Epithelial cell of esophagus (primary cell): ENCODE measurements at regions not wholly inside any gene's neighbourhood (a gene's known extent, or its start where the extent isn't known, plus 50 kb on each side); places are given as distances from the start of the nearest gene placed in this dataset.

ENCODE experiments used
- DNase-seq: peaks from one replicate; pipeline ENCODE4 v3.0.0; 2010; ENCODE audit warnings: low read depth
- H3K4me3 ChIP-seq: 2 replicates; pipeline ENCODE4 v1.5.1; 2011; ENCODE audit warnings: mild to moderate bottlenecking, low read length, control low read depth
- TF ChIP-seq, protein P1 (sequence below): IDR thresholded peaks from 2 replicates; pipeline ENCODE4 v1.5.1; 2011; ENCODE audit warnings: low read depth, mild to moderate bottlenecking, low read length, control low read depth, inconsistent platforms; ENCODE audit not compliant: insufficient read depth; ENCODE audit errors: missing control alignments

DNA sequence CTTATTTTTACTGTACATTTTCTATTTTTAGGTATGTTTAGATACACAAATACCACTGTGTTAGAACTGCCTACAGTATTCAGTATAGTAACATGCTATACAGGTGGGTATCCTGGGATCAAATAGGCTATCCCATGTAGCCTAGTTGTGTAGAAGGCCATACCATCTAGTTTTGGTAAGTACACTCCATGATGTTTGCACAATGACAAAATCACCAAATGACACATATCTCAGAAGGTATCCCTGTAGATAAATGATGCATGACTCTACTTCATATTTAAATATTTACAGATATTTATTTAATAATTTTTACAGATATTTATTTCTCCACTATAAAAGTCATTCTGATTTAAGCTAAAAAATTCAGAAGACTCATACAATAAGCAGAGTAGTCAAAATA lies 233.8 kb upstream of the OSR1 start:
- no peak overlapping the region for H3K4me3 ChIP-seq
- no peak for DNase-seq
- TF ChIP-seq, protein P1, sequence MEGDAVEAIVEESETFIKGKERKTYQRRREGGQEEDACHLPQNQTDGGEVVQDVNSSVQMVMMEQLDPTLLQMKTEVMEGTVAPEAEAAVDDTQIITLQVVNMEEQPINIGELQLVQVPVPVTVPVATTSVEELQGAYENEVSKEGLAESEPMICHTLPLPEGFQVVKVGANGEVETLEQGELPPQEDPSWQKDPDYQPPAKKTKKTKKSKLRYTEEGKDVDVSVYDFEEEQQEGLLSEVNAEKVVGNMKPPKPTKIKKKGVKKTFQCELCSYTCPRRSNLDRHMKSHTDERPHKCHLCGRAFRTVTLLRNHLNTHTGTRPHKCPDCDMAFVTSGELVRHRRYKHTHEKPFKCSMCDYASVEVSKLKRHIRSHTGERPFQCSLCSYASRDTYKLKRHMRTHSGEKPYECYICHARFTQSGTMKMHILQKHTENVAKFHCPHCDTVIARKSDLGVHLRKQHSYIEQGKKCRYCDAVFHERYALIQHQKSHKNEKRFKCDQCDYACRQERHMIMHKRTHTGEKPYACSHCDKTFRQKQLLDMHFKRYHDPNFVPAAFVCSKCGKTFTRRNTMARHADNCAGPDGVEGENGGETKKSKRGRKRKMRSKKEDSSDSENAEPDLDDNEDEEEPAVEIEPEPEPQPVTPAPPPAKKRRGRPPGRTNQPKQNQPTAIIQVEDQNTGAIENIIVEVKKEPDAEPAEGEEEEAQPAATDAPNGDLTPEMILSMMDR, result no peak

DNA sequence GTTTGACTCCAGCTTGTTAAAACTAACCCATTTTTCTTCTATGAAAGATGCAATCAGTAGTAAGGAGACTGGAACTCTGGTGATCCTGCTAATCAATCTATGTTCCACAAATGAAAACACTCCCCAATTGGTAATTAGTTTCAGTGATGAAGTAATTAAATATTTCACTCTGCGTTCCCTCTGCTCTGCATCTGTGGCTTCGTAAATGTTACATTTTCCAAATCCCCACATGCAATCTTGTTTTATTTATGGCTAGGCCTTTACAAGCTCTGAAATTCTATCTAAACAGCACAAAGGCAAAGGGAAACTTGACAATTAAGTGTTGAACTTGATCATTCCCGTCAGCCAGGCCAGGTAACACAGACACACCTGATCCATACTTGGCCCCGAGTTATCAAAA lies 231.4 kb upstream of the OSR1 start:
- H3K4me3 ChIP-seq, result no peak overlapping the region
- TF ChIP-seq, protein P1, result no peak
- DNase-seq, result no peak

DNA sequence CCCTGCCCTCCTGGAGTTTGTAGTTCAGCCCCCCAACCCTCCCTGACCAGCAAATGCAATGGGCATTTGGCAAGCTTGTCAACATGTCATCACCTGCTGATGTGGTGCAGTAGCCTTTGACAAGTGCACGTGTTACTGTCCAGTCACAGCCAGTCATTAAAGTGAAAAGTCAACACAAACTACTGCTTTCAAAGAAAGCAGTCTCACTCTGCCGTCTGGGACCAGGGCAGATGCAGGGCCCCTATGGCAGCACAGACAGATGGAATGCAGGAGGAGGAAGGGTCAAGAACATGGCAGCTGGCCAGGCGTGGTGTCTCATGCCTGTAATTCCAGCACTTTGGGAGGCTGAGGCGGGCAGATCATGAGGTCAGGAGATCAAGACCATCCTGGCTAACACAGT lies 222.4 kb upstream of the OSR1 start:
- no peak for DNase-seq
- no peak overlapping the region for H3K4me3 ChIP-seq
- TF ChIP-seq, protein P1, result no peak

DNA sequence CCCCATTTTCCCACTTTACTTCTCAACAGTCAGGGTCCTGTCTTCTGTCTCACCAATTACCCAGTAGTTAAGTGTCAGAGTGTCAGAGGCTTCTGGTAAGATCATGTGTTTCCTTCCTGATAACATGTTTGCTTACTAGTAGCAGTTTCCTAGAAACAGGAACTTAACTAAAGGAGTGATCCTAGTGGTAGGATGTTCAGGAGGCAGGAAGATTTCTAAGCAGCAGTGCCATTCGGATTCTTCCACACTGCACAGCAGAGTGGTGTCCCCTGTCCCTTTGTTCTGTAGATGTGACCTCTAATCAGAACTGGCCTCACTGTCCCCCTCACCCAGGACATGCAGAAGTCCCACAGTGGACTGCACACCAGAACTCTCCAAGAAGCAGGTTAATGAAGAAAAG lies 221.8 kb upstream of the OSR1 start:
- no peak for DNase-seq
- TF ChIP-seq, protein P1, result no peak
- H3K4me3 ChIP-seq, result no peak overlapping the region

DNA sequence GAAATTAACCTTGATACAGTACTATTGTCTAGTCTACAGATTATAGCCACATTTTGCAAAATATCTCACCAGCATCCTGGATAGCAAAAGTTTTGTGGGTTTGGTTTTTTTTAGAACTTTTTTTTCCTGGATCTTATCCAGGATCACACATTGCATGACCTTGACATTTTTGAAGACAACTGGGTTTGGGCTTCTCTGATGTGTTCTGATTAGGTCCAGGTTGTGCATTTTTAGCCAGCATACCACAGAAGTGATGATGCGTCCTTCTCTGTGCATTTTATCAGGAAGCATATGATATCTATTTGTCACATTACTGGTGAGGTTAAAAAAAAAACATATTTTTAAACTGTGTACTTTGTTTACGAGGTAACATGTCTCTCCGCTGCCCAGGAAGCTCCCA lies 221.0 kb upstream of the OSR1 start:
- DNase-seq, result no peak
- TF ChIP-seq, protein P1, result no peak
- no peak overlapping the region for H3K4me3 ChIP-seq

DNA sequence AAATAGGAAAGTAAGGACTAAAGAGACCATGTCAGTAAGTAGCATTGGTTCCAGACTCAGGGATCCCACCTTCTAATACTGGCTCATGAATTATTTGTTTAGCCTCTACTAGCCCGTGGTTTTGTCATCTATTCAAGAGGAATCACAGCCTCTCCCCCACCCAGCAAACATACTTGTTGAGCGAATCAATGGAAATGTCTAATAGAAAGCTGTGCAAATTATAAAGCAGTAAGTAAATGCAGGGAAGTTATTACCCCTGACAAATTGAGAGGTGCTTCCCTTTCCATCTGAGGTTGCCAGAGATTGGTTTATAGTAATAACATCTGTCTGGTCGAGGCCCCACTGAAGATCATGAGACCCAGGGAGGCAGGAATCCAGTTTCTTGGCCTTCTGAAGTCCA lies 219.3 kb upstream of the OSR1 start:
- peak; percentile 73 for DNase-seq

DNA sequence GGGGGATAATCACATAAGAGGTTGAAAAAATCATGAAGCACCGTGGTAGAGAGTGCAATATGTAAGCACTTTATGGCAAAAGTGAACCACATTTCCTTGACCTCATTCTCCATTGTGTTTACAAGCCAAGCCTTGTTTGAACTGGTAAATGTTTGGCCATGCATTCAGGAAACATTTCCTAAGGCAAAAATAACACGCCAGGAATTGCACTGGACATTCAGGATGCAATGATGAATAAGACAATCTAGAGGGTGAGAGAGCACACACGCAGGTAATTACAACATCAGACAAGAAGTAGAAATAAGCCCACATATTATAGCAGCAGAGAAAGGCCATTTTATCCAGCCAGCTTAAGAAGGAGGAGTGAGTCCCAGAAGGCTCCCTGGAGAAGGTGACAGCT lies 218.0 kb upstream of the OSR1 start:
- DNase-seq, result peak; percentile 94

More for the DNA sequence above, 219.3 kb upstream of the OSR1 start:
- H3K4me3 ChIP-seq, result no peak overlapping the region
- TF ChIP-seq, protein P1, result no peak

More for the DNA sequence above, 218.0 kb upstream of the OSR1 start:
- no peak overlapping the region for H3K4me3 ChIP-seq
- TF ChIP-seq, protein P1, result no peak
